DOHH2 (cell line): ENCODE measurements at regions not wholly inside any gene's neighbourhood (a gene's known extent, or its start where the extent isn't known, plus 50 kb on each side); places are given as distances from the start of the nearest gene placed in this dataset.

Source experiments
- H3F3A ChIP-seq: fragments of 200-600 bp; sonication (generic), shearing (Covaris generic); 2 replicates; pipeline ENCODE4 v1.6.0; 2016; ENCODE audit warnings: antibody characterized with exemption, mild to moderate bottlenecking; ENCODE audit not compliant: control insufficient read depth, insufficient read depth
- H3K27ac ChIP-seq: fragments of 200-600 bp; sonication (generic); 2 replicates; pipeline ENCODE4 v1.5.1; 2014; ENCODE audit warnings: low read depth, mild to moderate bottlenecking, low read length, moderate library complexity
- H3K27me3 ChIP-seq: fragments of 200-600 bp; sonication (generic); 2 replicates; pipeline ENCODE4 v1.6.1; 2014; ENCODE audit warnings: mild to moderate bottlenecking, low read length, mixed read lengths; ENCODE audit not compliant: control insufficient read depth
- H3K36me3 ChIP-seq: fragments of 200-600 bp; sonication (generic); 2 replicates; pipeline ENCODE4 v1.6.1; 2014; ENCODE audit warnings: mild to moderate bottlenecking, low read length, moderate library complexity, mixed read lengths; ENCODE audit not compliant: control insufficient read depth
- H3K4me1 ChIP-seq: fragments of 200-600 bp; sonication (generic); 2 replicates; pipeline ENCODE4 v1.6.1; 2014; ENCODE audit warnings: mild to moderate bottlenecking, low read length, mixed read lengths; ENCODE audit not compliant: control insufficient read depth
- H3K4me2 ChIP-seq: fragments of 200-600 bp; sonication (generic); 2 replicates; pipeline ENCODE4 v1.6.0; 2014; ENCODE audit warnings: mild to moderate bottlenecking, low read length, moderate library complexity
- H3K4me3 ChIP-seq: fragments of 200-600 bp; sonication (generic); 2 replicates; pipeline ENCODE4 v1.5.1; 2014; ENCODE audit warnings: mild to moderate bottlenecking, low read length, mixed read lengths
- H3K79me2 ChIP-seq: fragments of 200-600 bp; sonication (generic); 2 replicates; pipeline ENCODE4 v1.6.1; 2014; ENCODE audit warnings: mild to moderate bottlenecking, low read length, mixed read lengths; ENCODE audit not compliant: control insufficient read depth
- H3K9me2 ChIP-seq: fragments of 200-600 bp; sonication (generic); replicated peaks from 2 replicates; pipeline ENCODE4 v1.6.1; 2014; ENCODE audit warnings: mild to moderate bottlenecking, low read length, mixed read lengths; ENCODE audit not compliant: control insufficient read depth
- H3K9me3 ChIP-seq: fragments of 200-600 bp; sonication (generic); 2 replicates; pipeline ENCODE4 v1.6.1; 2014; ENCODE audit warnings: antibody characterized with exemption, low read length, mixed read lengths; ENCODE audit not compliant: control insufficient read depth, insufficient read depth
- H4K20me1 ChIP-seq: fragments of 200-600 bp; sonication (generic); 2 replicates; pipeline ENCODE4 v1.6.0; 2014; ENCODE audit warnings: low read depth, mild to moderate bottlenecking, antibody characterized with exemption, low read length, moderate library complexity; ENCODE audit not compliant: control insufficient read depth, insufficient read depth
- CTCF ChIP-seq: fragments of 200-600 bp; sonication (generic); IDR thresholded peaks from one replicate; pipeline ENCODE4 v1.5.1; 2014; ENCODE audit warnings: antibody characterized with exemption, mild to moderate bottlenecking, low read depth, low read length; ENCODE audit not compliant: poor library complexity, severe bottlenecking
- EZH2phosphoT487 ChIP-seq: fragments of 200-600 bp; sonication (generic); IDR thresholded peaks from 2 replicates; pipeline ENCODE4 v1.6.1; 2017; ENCODE audit warnings: borderline replicate concordance, mild to moderate bottlenecking, antibody characterized with exemption, low read length, moderate library complexity, mixed read lengths

GRCh38 chr13:22740264-22740663, 440.5 kb upstream of the SGCG start:
- H3K9me2 ChIP-seq = no peaks in the 10 kb centered on the region
- no peaks in the 10 kb centered on the region for H3K27me3 ChIP-seq
- H4K20me1 ChIP-seq = no peaks in the 10 kb centered on the region
- H3K4me2 ChIP-seq = no peak overlapping the region
- no peaks in the 10 kb centered on the region for H3K4me1 ChIP-seq
- no peak overlapping the region for H3K4me3 ChIP-seq
- H3K27ac ChIP-seq = no peak overlapping the region
- no peaks in the 10 kb centered on the region for H3K36me3 ChIP-seq
- H3F3A ChIP-seq = no peaks in the 10 kb centered on the region
- TF ChIP-seq CTCF = peak; percentile 26
- no peak for TF ChIP-seq EZH2phosphoT487
- no peaks in the 10 kb centered on the region; the same call in 1 of the 2 replicates for H3K9me3 ChIP-seq
- no peaks in the 10 kb centered on the region for H3K79me2 ChIP-seq

GRCh38 chr13:22744688-22745452, 435.9 kb upstream of the SGCG start:
- H3K27me3 ChIP-seq = no peaks in the 10 kb centered on the region
- H3K36me3 ChIP-seq = no peaks in the 10 kb centered on the region
- no peaks in the 10 kb centered on the region for H3K9me3 ChIP-seq
- H3F3A ChIP-seq = no peaks in the 10 kb centered on the region
- H3K27ac ChIP-seq = no peak overlapping the region
- no peak overlapping the region for H3K4me3 ChIP-seq
- TF ChIP-seq EZH2phosphoT487 (no peak), CTCF (no peak)
- H3K4me2 ChIP-seq = no peak overlapping the region
- no peaks in the 10 kb centered on the region for H3K79me2 ChIP-seq
- H4K20me1 ChIP-seq = no peaks in the 10 kb centered on the region
- no peaks in the 10 kb centered on the region for H3K4me1 ChIP-seq
- no peaks in the 10 kb centered on the region for H3K9me2 ChIP-seq

- TF ChIP-seq EZH2phosphoT487 (no peak), CTCF (no peak)
- Histone ChIP-seq H4K20me1 (no peaks in the 10 kb centered on the region), H3K27me3 (no peaks in the 10 kb centered on the region), H3K9me3 (peaks cover 3% of the 10 kb centered on the region), H3K4me3 (no peak overlapping the region), H3K9me2 (no peaks in the 10 kb centered on the region), H3K4me2 (no peak overlapping the region), H3F3A (no peaks in the 10 kb centered on the region), H3K27ac (no peak overlapping the region), H3K4me1 (no peaks in the 10 kb centered on the region), H3K36me3 (no peaks in the 10 kb centered on the region), H3K79me2 (no peaks in the 10 kb centered on the region)
These were observed 431.8 kb upstream of the SGCG start for GRCh38 chr13:22748866-22749577.
